Left lung (tissue), 4 donors: ENCODE measurements at regions not wholly inside any gene's neighbourhood (a gene's known extent, or its start where the extent isn't known, plus 50 kb on each side); places are given as distances from the start of the nearest gene placed in this dataset.
"Not testable (repeated sequence)": the region's sequence is repeated elsewhere in the genome, so short reads cannot be mapped to it uniquely, and the experiment has no call there.

Experiments
- ATAC-seq: fragments of 200-7000 bp; cut with Tn5 transposase; one replicate; pipeline ENCODE4 v1.9.1; 2020; ENCODE audit warnings: moderate library complexity
- DNase-seq, 4 donors: peaks; one replicate each; pipeline ENCODE4 v3.0.0-alpha.2; 2013 to 2020
- H3K27ac ChIP-seq, 2 donors: fragments of 200-600 bp; sonication (generic) in 1 of 2; one replicate each; pipeline versions ENCODE4 v1.5.0 to v1.8.0; 2020 to 2021
- H3K27me3 ChIP-seq, 2 donors: fragments of 200-600 bp; sonication (generic) in 1 of 2; one replicate each; pipeline versions ENCODE4 v1.5.0 to v1.8.0; 2020 to 2021
- H3K36me3 ChIP-seq, 2 donors: fragments of 200-600 bp; sonication (generic) in 1 of 2; one replicate each; pipeline versions ENCODE4 v1.5.0 to v1.8.0; 2020 to 2021
- H3K4me1 ChIP-seq, 2 donors: fragments of 200-600 bp; one replicate each; pipeline ENCODE4 v1.8.0; 2021
- H3K4me3 ChIP-seq, 2 donors: fragments of 200-600 bp; sonication (generic) in 1 of 2; one replicate each; pipeline versions ENCODE4 v1.5.0 to v1.8.0; 2020 to 2021; ENCODE audit warnings: mild to moderate bottlenecking in 1 of 2
- H3K9me3 ChIP-seq, 2 donors: fragments of 200-600 bp; sonication (generic) in 1 of 2; one replicate each; pipeline versions ENCODE4 v1.5.0 to v1.8.0; 2020 to 2021
- intact Hi-C, 2 donors: fragments of 100-400 bp; cut with DNase I; formaldehyde crosslinking; loops; one replicate each; pipeline versions ENCODE4 v1.11.2 to v1.14.2; 2022
- TF ChIP-seq, protein P1 (sequence below), 2 donors: fragments of 200-600 bp; sonication (generic) in 1 of 2; IDR thresholded peaks; one replicate each; pipeline versions ENCODE4 v1.5.0 to v1.8.0; 2021; ENCODE audit warnings: antibody characterized with exemption in 2 of 2
- donor health status: DM: no; HTN: yes; CAD: no.
- donor health status: DM: no; HTN: no; CAD: no.

GRCh38 chr16:5234295-5235050 lies 136.9 kb upstream of the EEF2KMT start:
- no peak for DNase-seq
- intact Hi-C loops: no loop called here
- TF ChIP-seq, protein P1, sequence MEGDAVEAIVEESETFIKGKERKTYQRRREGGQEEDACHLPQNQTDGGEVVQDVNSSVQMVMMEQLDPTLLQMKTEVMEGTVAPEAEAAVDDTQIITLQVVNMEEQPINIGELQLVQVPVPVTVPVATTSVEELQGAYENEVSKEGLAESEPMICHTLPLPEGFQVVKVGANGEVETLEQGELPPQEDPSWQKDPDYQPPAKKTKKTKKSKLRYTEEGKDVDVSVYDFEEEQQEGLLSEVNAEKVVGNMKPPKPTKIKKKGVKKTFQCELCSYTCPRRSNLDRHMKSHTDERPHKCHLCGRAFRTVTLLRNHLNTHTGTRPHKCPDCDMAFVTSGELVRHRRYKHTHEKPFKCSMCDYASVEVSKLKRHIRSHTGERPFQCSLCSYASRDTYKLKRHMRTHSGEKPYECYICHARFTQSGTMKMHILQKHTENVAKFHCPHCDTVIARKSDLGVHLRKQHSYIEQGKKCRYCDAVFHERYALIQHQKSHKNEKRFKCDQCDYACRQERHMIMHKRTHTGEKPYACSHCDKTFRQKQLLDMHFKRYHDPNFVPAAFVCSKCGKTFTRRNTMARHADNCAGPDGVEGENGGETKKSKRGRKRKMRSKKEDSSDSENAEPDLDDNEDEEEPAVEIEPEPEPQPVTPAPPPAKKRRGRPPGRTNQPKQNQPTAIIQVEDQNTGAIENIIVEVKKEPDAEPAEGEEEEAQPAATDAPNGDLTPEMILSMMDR (IDR thresholded peaks at IDR 0.05): no peak

GRCh38 chr16:5231246-5231759 lies 133.7 kb upstream of the EEF2KMT start:
- DNase-seq (no peak), ATAC-seq (no peak)
- intact Hi-C loops: no loop called here
- no peaks in the 10 kb centered on the region for H3K9me3 ChIP-seq
- no peaks in the 10 kb centered on the region for H3K4me1 ChIP-seq
- no peaks in the 10 kb centered on the region for H3K36me3 ChIP-seq
- no peak overlapping the region for H3K27ac ChIP-seq
- H3K27me3 ChIP-seq: peaks cover 0 to 26% of the 10 kb centered on the region in 2 donors
- H3K4me3 ChIP-seq: no peak overlapping the region
- TF ChIP-seq, protein P1 (IDR thresholded peaks at IDR 0.05): no peak

More at GRCh38 chr16:5234295-5235050, 136.9 kb upstream of the EEF2KMT start:
- no peak overlapping the region for H3K4me3 ChIP-seq
- ATAC-seq: no peak
- no peaks in the 10 kb centered on the region for H3K36me3 ChIP-seq
- H3K4me1 ChIP-seq: no peaks in the 10 kb centered on the region
- peaks cover 0 to 32% of the 10 kb centered on the region in 2 donors for H3K27me3 ChIP-seq
- no peaks in the 10 kb centered on the region for H3K9me3 ChIP-seq
- H3K27ac ChIP-seq: no peak overlapping the region

DNA sequence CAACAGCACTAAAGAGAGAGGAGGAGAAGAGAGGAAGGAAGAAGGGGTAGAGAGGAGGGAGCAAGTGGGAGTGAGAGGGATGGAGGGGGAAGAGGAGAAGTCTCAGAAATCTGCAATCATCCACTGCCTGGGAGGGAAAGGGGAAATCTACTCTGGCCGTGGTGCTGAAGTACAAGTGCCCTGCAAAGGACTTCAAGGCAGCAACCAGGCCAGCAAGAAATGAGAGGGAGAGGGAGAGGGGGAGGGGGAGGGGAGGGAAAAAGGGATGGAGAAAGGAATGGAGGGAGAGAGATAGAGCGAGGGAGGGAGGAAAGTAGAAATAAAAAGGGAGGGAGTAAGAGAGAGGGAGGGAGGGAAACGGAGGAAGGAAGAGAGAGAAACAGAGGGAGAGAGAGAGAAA lies 130.8 kb upstream of the EEF2KMT start:
- peaks cover 0 to 37% of the 10 kb centered on the region in 2 donors for H3K27me3 ChIP-seq
- H3K4me3 ChIP-seq: no peak overlapping the region
- TF ChIP-seq, protein P1 (IDR thresholded peaks at IDR 0.05): no peak
- ATAC-seq (no peak), DNase-seq (no peak)
- no peaks in the 10 kb centered on the region for H3K36me3 ChIP-seq
- intact Hi-C loops: no loop called here
- H3K9me3 ChIP-seq: no peaks in the 10 kb centered on the region
- no peaks in the 10 kb centered on the region for H3K4me1 ChIP-seq
- no peak overlapping the region for H3K27ac ChIP-seq

GRCh38 chr16:5225931-5226655 lies 128.5 kb upstream of the EEF2KMT start:
- Histone ChIP-seq H3K9me3 (no peaks in the 10 kb centered on the region), H3K27ac (no peak overlapping the region), H3K4me3 (no peak overlapping the region), H3K4me1 (no peaks in the 10 kb centered on the region), H3K27me3 (peaks cover 0 to 23% of the 10 kb centered on the region in 2 donors), H3K36me3 (no peaks in the 10 kb centered on the region)
- DNase-seq (no peak), ATAC-seq (no peak)
- intact Hi-C loops: no loop called here
- TF ChIP-seq, protein P1 (IDR thresholded peaks at IDR 0.05): no peak

- no peaks in the 10 kb centered on the region for H3K4me1 ChIP-seq
- ATAC-seq (no peak), DNase-seq (no peak)
- H3K27ac ChIP-seq: no peak overlapping the region
- intact Hi-C loops: no loop called here
- H3K27me3 ChIP-seq: peaks cover 0 to 17% of the 10 kb centered on the region in 2 donors
- TF ChIP-seq, protein P1 (IDR thresholded peaks at IDR 0.05): no peak
- H3K4me3 ChIP-seq: no peak overlapping the region
- no peaks in the 10 kb centered on the region for H3K9me3 ChIP-seq
- H3K36me3 ChIP-seq: no peaks in the 10 kb centered on the region
These were observed 125.2 kb upstream of the EEF2KMT start for GRCh38 chr16:5222761-5223160.

DNA sequence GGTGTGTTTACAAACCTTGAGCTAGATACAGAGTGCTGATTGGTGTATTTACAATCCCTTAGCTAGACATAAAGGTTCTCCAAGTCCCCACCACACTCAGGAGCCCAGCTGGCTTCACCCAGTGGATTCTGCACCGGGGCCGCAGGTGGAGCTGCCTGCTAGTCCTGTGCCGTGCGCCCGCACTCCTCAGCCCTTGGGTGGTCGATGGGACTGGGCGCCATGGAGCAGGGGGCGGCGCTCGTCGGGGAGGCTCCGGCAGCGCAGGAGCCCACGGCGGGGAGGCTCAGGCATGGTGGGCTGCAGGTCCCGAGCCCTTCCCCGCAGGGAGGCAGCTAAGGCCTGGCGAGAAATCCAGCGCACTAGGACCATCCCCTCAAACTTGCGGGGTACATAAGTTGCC lies 124.2 kb upstream of the EEF2KMT start:
- H3K27me3 ChIP-seq: peaks cover 0 to 17% of the 10 kb centered on the region in 2 donors
- intact Hi-C loops, H3K27ac ChIP-seq, H3K4me3 ChIP-seq, H3K36me3 ChIP-seq, ATAC-seq, H3K4me1 ChIP-seq, DNase-seq, H3K9me3 ChIP-seq: not testable (repeated sequence)
